Fibroblast of pulmonary artery (primary cell): ENCODE measurements at regions not wholly inside any gene's neighbourhood (a gene's known extent, or its start where the extent isn't known, plus 50 kb on each side); places are given as distances from the start of the nearest gene placed in this dataset.

Experiments
- DNase-seq: peaks from one replicate; pipeline ENCODE4 v3.0.0-alpha.2; 2010; ENCODE audit warnings: low read depth
- H3K4me3 ChIP-seq: replicated peaks from 2 replicates; pipeline ENCODE4 v1.5.1; 2011; ENCODE audit warnings: low read depth, mild to moderate bottlenecking, control low read depth, low read length, moderate library complexity
- TF ChIP-seq, protein P1 (sequence below): IDR thresholded peaks from 2 replicates; pipeline ENCODE4 v1.5.1; 2011; ENCODE audit warnings: mild to moderate bottlenecking, control low read depth, low read length, inconsistent platforms; ENCODE audit errors: missing control alignments

DNA sequence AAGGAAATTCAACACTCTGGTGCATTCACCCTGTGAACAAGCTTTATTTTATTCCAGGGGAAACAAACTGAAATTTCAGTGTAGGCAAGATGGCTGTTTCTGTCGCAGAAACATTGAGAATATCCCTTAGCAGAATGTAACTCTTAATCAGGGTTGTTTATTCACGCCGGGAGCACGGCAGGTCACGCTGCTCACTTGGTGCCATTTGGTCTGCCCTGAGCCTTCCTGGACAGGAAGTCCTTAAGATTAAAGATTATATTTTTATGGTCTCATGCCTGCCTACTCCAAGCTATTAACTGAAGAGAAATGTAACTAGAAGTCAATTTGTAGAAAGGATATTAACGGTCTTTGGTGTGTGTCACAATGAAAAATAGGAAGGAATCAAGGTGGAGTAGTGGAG lies 185.3 kb upstream of the ARGLU1 start:
- no peak for DNase-seq
- H3K4me3 ChIP-seq = no peak overlapping the region
- TF ChIP-seq, protein P1, sequence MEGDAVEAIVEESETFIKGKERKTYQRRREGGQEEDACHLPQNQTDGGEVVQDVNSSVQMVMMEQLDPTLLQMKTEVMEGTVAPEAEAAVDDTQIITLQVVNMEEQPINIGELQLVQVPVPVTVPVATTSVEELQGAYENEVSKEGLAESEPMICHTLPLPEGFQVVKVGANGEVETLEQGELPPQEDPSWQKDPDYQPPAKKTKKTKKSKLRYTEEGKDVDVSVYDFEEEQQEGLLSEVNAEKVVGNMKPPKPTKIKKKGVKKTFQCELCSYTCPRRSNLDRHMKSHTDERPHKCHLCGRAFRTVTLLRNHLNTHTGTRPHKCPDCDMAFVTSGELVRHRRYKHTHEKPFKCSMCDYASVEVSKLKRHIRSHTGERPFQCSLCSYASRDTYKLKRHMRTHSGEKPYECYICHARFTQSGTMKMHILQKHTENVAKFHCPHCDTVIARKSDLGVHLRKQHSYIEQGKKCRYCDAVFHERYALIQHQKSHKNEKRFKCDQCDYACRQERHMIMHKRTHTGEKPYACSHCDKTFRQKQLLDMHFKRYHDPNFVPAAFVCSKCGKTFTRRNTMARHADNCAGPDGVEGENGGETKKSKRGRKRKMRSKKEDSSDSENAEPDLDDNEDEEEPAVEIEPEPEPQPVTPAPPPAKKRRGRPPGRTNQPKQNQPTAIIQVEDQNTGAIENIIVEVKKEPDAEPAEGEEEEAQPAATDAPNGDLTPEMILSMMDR = no peak

DNA sequence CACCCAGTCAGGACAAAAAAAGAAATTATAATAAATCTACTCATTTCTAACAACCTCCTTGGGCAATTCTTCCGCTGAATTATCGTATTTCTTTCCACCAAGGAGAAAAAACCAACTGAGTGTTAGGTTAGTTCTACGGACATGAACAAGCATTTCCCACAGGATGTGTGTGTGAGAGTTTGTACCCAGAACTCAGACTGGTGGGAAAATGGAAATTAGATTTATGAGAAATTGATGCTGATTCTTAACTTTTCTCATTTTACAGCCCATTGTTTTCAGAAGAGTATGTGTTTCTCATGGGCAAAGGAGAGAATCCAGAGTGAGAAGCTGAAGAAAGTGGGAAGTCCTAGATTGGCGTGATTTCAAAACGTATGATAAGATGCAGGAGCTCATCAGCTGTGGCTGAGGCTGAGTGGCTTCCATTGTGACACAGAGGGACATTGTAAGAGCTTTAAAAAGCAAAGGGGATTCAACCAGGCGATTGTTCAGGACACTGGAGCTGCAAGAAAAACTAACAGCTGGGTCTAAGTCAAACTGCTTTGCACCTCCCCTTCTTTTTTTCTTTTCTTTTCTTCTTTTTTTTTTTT lies 184.7 kb upstream of the ARGLU1 start:
- TF ChIP-seq, protein P1 = no peak
- no peak for DNase-seq
- no peak overlapping the region for H3K4me3 ChIP-seq

DNA sequence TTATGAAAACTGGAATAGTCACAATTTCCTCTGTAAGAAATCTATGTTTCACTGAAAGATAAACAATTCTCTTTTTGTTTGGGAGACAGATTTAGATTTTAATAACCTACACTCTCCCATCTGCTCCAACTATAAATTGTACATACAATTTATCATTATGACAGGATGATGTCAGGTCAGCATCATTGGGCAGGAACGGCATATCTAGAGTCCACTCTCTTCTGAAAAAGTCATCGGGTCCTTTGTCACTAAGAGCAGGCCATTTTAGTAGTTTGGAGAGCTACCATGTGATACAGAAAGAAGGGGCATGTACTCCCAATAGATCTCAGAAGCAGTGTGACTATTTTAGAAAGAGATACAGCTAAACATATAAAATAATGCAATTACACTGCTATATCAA lies 180.8 kb upstream of the ARGLU1 start:
- TF ChIP-seq, protein P1 = no peak
- no peak overlapping the region for H3K4me3 ChIP-seq
- no peak for DNase-seq

DNA sequence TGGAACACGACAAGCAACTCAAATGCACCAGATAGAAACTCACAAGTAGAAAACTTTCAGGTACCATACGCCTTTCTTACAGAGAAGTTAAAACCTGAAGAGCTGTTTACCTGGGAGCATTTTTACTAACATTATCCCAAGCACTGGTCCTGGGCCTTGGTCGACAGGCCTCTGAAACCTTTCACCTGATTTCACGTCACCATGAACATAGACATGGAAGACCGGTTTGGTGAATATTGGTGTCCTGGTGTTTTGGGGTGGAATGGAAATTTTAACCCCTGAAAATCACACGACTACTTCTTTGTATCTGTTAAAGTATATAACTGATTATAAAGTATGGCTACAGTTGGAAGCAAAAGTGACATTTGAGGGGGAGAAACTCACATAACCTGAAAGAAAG lies 176.6 kb upstream of the ARGLU1 start:
- TF ChIP-seq, protein P1 = no peak
- H3K4me3 ChIP-seq = no peak overlapping the region
- no peak for DNase-seq

DNA sequence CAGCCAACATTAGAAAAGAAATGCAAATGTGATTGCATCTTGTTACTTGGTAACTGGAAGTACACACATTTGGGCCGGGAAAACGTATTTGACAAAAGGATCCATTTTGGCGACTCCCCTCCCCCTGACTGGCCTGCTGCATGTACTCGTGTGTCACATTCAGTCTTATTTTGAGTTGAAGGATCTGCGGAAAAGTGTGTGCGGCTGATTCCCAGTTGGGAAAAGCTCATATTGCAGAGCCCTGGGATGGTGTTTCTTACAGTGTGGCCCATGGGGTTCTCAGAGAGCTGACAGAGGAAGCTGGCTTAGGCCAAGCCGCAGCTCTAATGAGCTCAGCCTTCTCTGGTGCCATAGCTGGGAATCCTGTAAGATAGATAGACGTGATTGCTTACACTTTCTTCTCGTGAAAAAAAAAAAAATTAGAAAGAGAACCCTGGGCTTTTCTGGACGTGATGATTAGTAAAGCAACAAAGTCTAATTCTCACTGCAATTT lies 170.3 kb upstream of the ARGLU1 start:
- DNase-seq = no peak
- TF ChIP-seq, protein P1 = no peak
- no peak overlapping the region for H3K4me3 ChIP-seq

DNA sequence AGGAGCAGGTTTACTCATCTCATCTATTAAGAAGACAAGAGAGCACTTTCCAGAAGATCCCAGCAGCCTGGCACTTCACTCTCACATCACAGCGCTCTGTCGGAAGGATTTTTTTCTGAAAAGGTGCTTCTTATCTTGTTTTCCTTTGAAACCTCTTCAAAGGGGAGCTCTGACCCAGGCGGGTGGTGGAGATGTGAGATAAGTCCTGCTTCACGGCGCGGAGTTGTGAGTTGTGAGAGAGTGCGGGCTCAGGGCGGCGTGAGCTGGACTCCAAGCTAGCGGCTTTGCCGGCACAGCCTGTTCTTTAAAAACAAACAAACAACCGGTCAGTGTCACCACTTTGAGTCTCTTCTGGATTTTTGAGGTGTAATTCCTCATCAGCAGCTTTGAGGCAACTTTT lies 169.0 kb upstream of the ARGLU1 start:
- no peak overlapping the region for H3K4me3 ChIP-seq
- TF ChIP-seq, protein P1 = no peak
- DNase-seq = no peak

DNA sequence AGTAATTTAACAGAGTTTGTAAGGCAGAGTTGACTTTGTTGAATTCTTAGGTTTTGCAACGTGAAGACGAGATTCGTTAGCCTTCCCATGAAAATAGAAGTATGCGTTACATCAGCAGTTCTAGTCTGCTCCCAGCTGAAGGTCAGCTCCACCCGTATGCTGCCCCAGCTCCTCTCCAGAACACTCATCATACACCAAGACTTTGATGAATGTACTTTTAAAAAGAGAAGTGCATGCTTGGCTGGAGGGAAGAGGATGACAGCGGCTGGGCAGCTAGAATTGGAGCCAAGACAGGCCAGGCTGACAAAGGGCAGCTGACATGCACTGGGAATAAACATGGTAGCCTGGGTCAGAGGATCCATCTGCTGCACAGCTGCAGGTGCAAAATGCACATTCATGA lies 166.3 kb upstream of the ARGLU1 start:
- no peak for DNase-seq
- TF ChIP-seq, protein P1 = no peak
- H3K4me3 ChIP-seq = no peak overlapping the region
